Brain microvascular endothelial cell (primary cell): ENCODE measurements at regions not wholly inside any gene's neighbourhood (a gene's known extent, or its start where the extent isn't known, plus 50 kb on each side); places are given as distances from the start of the nearest gene placed in this dataset.

Experiments used
- DNase-seq: peaks from one replicate; pipeline ENCODE4 v3.0.0-alpha.2; 2020
- H3K27ac ChIP-seq: fragments of 250-450 bp; sonication (Bioruptor Pico); 2 replicates; pipeline ENCODE4 v1.5.1; 2020; ENCODE audit warnings: mild to moderate bottlenecking, moderate library complexity
- H3K27me3 ChIP-seq: fragments of 250-450 bp; sonication (Bioruptor Pico); replicated peaks from 2 replicates; pipeline ENCODE4 v1.5.1; 2020; ENCODE audit warnings: mild to moderate bottlenecking
- H3K36me3 ChIP-seq: fragments of 250-450 bp; sonication (Bioruptor Pico); replicated peaks from 2 replicates; pipeline ENCODE4 v1.5.1; 2020; ENCODE audit warnings: mild to moderate bottlenecking
- H3K4me3 ChIP-seq: 2 replicates; pipeline ENCODE4 v1.5.1; 2011; ENCODE audit warnings: low read depth, mild to moderate bottlenecking, control low read depth, low read length, moderate library complexity
- CTCF ChIP-seq: IDR thresholded peaks from 2 replicates; pipeline ENCODE4 v1.5.1; 2011; ENCODE audit warnings: low read depth, mild to moderate bottlenecking, moderate library complexity, low read length, control low read depth, inconsistent platforms; ENCODE audit errors: missing control alignments
- in situ Hi-C: cut with HindIII; loops from 2 replicates; pipeline ENCODE4 v1.10.0; 2017; ENCODE audit warnings: low sequenced_read_pairs, low pct_ligation_motif_present

GRCh38 chr4:31068257-31069075 is 348.3 kb downstream of the PCDH7 start:
- Histone ChIP-seq H3K27me3 (no peaks in the 10 kb centered on the region), H3K4me3 (no peak overlapping the region), H3K36me3 (no peaks in the 10 kb centered on the region), H3K27ac (no peak overlapping the region)
- DNase-seq: no peak
- TF ChIP-seq CTCF: no peak
- in situ Hi-C loops: no loop called here

- in situ Hi-C loops: no loop called here
- no peak overlapping the region for H3K27ac ChIP-seq
- no peak for DNase-seq
- no peak for TF ChIP-seq CTCF
- no peak overlapping the region for H3K4me3 ChIP-seq
- H3K27me3 ChIP-seq: no peaks in the 10 kb centered on the region
- no peaks in the 10 kb centered on the region for H3K36me3 ChIP-seq
Measured at GRCh38 chr4:31069151-31069550, 349.0 kb downstream of the PCDH7 start.

GRCh38 chr4:31071508-31072486 is 351.6 kb downstream of the PCDH7 start:
- Histone ChIP-seq H3K4me3 (no peak overlapping the region), H3K27ac (no peak overlapping the region), H3K36me3 (no peaks in the 10 kb centered on the region), H3K27me3 (no peaks in the 10 kb centered on the region)
- no peak for DNase-seq
- in situ Hi-C loops: no loop called here
- no peak for TF ChIP-seq CTCF

DNA sequence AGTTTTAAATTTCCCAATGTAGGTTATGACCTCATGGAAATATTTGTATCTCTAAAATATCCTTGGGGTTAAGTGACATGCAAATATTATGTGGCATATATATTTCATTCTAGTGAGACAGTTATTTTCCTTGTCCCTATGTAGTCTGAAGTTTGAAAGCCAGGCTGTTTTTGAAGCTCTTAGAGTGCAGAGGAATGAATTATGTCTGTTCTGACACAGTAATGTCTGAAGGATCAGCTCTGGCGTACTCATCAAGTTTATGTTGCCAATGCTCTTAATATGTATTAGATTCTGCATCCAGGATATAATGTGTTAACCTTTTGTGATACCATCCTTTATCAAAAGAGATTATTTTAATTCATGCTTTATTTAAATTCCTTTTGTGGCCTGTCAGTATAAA is 355.8 kb downstream of the PCDH7 start:
- Histone ChIP-seq H3K36me3 (no peaks in the 10 kb centered on the region), H3K27me3 (no peaks in the 10 kb centered on the region), H3K27ac (no peak overlapping the region), H3K4me3 (no peak overlapping the region)
- in situ Hi-C loops: no loop called here
- TF ChIP-seq CTCF: no peak
- DNase-seq: no peak

DNA sequence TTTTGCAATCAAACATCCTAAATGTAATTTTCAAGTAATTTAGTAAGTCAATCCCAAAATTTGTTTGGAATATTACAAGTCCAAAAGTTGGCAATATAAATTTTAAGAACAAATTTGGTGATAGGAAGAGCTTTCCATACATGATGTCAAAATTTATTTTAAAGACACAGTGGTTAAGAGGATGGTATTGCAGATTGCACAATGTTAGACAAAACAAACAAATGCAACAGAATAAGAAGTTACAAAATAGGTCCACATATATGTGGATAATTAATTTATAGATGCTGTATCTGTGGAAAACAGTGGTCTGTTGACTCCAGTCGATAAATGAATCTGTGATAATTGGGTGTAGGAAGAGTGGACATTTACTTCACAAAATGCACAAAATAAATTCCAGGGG is 358.5 kb downstream of the PCDH7 start:
- Histone ChIP-seq H3K27ac (no peak overlapping the region), H3K27me3 (no peaks in the 10 kb centered on the region), H3K36me3 (no peaks in the 10 kb centered on the region), H3K4me3 (no peak overlapping the region)
- TF ChIP-seq CTCF: no peak
- DNase-seq: no peak
- in situ Hi-C loops: no loop called here
